IMR-90 (cell line): ENCODE measurements at regions not wholly inside any gene's neighbourhood (a gene's known extent, or its start where the extent isn't known, plus 50 kb on each side); places are given as distances from the start of the nearest gene placed in this dataset.

ENCODE experiments used
- BHLHE40 ChIP-seq: fragments of 150-350 bp; IDR thresholded peaks from 2 replicates; pipeline ENCODE4 v1.6.1; 2016; ENCODE audit warnings: mild to moderate bottlenecking, low read depth, low read length
- CEBPB ChIP-seq: IDR thresholded peaks from 2 replicates; pipeline ENCODE4 v1.6.1; 2012; ENCODE audit warnings: low read depth, low read length, improper control_type of control experiment
- MAZ ChIP-seq: IDR thresholded peaks from 2 replicates; pipeline ENCODE4 v1.6.1; 2012; ENCODE audit warnings: low read depth, mild to moderate bottlenecking, low read length, improper control_type of control experiment, moderate library complexity, borderline replicate concordance
- POLR2A ChIP-seq: IDR thresholded peaks from 2 replicates; pipeline ENCODE4 v1.6.1; 2012; ENCODE audit warnings: mild to moderate bottlenecking, low read depth, low read length
- RFX5 ChIP-seq: IDR thresholded peaks from 2 replicates; pipeline ENCODE4 v1.8.0; 2012; ENCODE audit warnings: low read depth, mild to moderate bottlenecking, low read length, moderate library complexity
- TF ChIP-seq, protein P1 (sequence below): conservative IDR thresholded peaks from 2 replicates; pipeline ENCODE4 v1.5.1; 2012; ENCODE audit warnings: mild to moderate bottlenecking, low read depth, low read length, improper control_type of control experiment
- TF ChIP-seq, protein P2 (sequence below): fragments of 150-350 bp; IDR thresholded peaks from 2 replicates; pipeline ENCODE4 v1.6.1; 2017; ENCODE audit warnings: mild to moderate bottlenecking, antibody characterized with exemption, low read length, low read depth

DNA sequence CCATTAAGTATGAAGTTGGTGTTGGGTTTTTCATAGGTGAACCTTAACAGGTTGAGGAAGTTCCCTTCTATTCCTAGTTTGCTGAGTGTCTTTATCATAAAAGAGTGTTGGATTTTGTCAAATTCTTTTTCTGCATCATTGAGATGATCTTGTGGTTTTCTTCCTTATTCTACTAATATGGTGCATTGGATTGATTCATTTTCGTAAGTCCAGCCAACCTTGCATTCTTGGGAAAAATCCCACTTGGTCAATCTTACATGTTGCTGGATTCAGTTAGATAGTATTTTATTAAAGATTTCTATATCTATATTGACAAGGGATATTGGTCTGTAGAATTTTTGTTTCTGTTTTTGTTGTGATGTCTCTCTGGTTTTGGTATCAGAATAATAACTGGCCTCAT is 83.7 kb upstream of the C15orf39 start:
- TF ChIP-seq POLR2A: no peak
- TF ChIP-seq, protein P1, sequence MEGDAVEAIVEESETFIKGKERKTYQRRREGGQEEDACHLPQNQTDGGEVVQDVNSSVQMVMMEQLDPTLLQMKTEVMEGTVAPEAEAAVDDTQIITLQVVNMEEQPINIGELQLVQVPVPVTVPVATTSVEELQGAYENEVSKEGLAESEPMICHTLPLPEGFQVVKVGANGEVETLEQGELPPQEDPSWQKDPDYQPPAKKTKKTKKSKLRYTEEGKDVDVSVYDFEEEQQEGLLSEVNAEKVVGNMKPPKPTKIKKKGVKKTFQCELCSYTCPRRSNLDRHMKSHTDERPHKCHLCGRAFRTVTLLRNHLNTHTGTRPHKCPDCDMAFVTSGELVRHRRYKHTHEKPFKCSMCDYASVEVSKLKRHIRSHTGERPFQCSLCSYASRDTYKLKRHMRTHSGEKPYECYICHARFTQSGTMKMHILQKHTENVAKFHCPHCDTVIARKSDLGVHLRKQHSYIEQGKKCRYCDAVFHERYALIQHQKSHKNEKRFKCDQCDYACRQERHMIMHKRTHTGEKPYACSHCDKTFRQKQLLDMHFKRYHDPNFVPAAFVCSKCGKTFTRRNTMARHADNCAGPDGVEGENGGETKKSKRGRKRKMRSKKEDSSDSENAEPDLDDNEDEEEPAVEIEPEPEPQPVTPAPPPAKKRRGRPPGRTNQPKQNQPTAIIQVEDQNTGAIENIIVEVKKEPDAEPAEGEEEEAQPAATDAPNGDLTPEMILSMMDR: no peak
- TF ChIP-seq, protein P2, sequence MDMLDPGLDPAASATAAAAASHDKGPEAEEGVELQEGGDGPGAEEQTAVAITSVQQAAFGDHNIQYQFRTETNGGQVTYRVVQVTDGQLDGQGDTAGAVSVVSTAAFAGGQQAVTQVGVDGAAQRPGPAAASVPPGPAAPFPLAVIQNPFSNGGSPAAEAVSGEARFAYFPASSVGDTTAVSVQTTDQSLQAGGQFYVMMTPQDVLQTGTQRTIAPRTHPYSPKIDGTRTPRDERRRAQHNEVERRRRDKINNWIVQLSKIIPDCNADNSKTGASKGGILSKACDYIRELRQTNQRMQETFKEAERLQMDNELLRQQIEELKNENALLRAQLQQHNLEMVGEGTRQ: no peak
- TF ChIP-seq CEBPB: no peak
- no peak for TF ChIP-seq MAZ
- no peak for TF ChIP-seq RFX5
- no peak for TF ChIP-seq BHLHE40
